ENCODE measurements at regions not wholly inside any gene's neighbourhood (a gene's known extent, or its start where the extent isn't known, plus 50 kb on each side); places are given as distances from the start of the nearest gene placed in this dataset.

DNA sequence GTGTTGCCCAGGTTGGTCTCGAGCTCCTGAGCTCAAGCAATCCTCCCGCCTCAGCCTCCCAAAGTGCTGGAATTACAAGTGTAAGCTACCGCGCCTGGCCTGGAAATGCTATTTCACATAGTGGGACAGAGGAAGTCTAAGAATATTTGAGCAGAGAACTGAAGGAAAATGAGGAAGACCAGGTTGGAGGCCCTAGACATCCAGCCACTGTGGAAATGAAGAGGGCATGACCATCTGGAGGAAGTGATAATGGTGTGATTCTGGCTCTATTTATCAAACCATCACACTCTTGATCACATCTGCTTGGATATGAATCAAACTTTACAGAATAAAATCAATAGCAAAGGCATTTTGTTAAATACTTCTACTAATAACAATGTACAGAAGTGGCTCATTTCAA lies 65.9 kb upstream of the ARHGEF3 start:
- no peak for DNase-seq (ENCODE audit: low read depth in 2 of 2)

DNA sequence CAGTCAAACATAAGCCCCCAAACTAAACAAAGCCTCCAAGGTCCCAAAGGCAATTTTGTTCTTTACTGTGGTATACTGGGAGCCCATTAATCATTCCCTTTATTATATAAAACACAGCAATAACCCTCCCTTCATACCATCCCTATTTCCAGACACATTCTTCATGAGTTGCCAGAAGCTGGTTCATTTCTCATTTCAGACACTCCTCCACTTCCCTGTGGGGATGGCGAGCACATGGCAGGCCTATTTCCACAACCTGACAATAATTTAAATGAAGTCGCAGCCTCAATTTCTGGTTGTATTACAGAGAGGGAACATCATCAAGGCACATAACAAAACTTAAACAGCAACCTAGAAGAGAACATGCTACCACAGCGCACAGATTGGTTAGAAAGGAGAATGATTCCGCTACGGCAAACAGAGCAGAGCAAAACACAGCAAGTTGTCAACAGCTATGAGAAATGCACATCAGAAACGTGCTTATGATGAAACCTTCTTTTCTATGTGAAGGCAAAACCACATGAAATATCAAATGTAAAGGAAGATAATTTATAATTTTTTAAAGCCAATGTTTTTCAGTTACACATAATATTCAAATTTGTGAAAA lies 63.3 kb upstream of the ARHGEF3 start:
- DNase-seq (ENCODE audit: low read depth in 2 of 2): no peak

DNA sequence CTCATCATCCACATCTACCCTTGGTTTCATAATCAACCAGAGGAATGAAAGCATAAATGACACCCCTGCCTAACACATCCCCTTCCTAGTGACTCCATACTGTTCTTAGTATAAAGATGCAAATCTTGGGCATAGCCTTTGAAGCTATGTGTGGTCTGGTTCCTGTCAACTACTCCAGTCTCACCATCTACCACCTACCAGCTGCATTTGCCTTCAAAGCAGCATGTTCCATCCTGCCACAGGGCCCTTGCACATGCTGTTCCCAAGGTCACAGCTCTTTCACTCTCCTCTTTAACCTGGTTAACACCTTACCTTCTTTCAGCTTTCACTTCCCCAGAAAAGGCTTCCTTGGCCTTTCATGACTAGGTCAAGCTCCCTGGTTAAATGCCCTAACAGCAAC lies 62.3 kb upstream of the ARHGEF3 start:
- DNase-seq (ENCODE audit: low read depth in 2 of 2): no peak

DNA sequence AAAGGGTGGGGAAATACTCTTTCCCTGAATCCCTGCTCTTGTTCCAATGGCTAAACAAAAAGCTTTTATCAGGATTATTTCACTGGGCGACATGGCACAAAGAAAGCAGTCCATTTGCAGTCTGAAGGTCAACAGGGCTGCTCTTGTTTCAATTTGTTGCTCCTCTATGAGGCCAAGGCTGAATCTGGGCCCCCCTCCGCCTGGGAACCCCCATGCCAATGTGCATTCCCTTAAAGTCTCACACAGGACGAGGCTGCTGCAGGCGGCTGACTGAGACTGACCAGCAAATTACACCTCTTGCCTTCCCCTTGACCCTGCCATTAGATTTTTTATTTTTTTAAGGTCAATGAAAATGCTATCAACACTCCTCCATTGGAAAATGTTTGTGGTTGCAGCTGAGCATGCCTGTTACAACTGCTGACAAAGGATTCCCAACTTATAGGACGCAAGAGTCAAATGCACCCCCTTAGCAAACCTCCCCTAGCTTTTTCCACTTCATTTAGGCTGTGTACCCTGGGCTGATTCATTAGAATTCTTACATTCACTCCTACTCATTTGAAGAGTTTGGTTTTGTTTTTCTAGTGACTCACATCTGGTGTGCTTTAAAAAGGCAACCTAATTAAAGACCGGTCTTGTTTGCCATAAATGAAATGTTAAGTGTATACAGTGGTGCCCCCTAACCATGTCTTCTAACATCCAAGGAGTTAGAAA lies 60.8 kb upstream of the ARHGEF3 start:
- no peak for DNase-seq (ENCODE audit: low read depth in 2 of 2)

DNA sequence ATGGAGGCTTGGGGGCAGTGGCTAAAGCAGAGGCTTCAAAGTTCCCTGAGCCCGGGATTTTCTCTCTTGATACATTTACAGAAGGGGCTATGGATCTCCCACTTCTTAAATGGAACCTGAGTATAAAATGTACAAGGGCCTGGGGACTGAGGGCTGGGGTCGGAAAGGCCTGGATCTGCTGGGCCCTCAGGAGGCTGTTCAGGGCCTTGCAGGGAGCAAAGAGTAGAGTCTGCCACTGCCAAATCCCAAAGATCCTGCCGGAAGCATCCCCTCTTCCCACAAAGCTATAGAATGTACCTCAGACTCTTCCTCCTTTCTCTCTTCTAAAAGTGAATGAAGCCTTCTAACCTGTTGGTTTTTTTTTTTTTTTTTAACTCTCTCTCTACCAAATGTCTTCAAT lies 59.8 kb upstream of the ARHGEF3 start:
- no peak for DNase-seq (ENCODE audit: low read depth in 2 of 2)

DNA sequence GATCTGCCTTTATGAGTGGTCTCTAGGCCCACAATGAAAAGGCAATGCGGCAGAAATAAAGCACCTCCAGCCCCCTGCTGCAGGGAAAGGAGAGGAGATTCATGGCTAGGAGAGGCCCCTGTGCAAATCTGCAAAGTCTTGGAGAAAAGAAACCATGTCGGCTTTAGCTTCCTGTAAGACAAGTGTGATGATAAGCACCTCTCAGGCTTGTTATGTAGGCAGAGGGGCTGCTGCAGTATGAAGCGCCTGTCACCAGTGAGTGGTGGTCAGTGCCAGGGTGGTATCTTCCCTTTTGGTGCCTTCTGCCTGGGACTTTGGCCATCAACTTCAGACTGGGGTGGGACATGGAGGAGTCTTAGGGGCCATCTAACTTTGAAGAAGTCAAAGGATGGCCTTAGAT lies 59.2 kb upstream of the ARHGEF3 start:
- no peak for DNase-seq (ENCODE audit: low read depth in 2 of 2)

DNA sequence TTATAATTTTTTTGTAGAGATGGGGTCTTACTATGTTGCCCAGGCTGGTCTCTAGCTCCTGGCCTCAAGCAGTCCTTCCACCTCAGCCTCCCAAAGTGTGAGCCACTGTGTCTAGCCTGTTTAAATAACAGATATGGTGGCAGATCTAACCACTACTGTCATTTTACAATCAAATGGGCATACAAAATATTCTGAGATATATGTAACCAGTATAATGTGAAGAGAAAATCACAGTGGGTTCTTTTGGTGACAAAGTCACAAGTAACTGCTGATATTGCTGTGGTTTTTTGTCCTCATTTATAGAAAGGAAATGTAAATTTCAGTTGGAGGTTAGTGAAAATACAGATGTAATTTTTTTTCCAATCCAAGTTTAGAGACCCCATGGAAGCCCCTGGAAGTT lies 58.6 kb upstream of the ARHGEF3 start:
- no peak for DNase-seq (ENCODE audit: low read depth in 2 of 2)

DNA sequence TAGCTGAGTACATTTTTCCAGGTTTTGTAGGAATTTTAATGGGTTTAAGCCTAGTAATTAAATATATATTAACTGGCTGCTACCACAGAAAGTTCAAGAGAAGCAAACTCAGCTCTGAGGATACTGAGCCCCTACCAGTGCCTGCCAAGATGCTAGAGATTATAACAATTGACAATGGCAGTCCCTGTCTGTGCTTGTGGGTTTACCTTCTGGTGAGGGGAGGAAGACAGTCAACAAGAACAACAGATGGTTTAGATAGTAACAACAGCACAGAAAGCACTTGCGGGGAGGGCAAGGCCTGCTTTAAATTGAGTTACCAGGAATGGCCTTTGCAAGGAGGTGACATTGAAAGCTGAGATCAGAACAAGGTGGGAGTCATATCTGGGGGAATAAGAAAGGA lies 56.6 kb upstream of the ARHGEF3 start:
- no peak for DNase-seq (ENCODE audit: low read depth in 2 of 2)

DNA sequence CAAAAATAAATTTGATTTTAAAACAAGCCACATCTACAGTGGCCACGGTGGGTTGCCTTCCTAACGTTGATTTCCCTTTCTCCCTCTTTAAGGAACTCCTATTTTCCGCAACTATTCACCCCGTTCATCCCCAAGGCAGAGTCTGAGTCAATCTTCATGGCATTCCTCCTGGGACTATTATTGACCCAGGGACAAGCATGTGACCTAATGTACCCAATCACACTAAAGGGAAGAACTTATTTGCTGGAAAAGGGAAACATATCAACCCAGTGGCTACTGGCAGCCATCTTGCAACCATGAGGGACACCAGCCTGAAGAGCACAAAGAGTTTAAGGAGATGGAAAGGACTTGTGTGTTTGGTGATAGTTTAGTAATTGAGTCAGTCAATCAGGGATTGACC lies 55.4 kb upstream of the ARHGEF3 start:
- no peak for DNase-seq (ENCODE audit: low read depth in 2 of 2)

DNA sequence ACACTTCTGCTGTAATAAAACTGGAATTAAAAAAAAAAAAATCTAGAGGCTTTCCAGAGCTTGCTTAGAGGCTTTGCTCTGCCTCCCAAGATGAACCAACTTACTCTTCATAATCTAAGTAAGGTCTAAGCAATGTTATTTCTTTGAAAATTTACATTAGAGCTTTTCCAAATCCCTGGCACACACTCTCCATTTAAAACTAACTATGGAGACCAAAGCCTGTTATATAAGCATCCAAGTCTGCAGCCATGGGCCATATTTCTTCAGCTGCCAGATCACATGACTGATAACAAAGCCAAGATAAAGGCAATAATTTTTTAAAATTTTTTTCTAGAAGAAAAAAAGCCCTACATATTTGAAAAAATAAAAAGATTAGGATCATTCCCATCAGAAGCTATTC lies 55.0 kb upstream of the ARHGEF3 start:
- no peak for DNase-seq (ENCODE audit: low read depth in 2 of 2)

DNA sequence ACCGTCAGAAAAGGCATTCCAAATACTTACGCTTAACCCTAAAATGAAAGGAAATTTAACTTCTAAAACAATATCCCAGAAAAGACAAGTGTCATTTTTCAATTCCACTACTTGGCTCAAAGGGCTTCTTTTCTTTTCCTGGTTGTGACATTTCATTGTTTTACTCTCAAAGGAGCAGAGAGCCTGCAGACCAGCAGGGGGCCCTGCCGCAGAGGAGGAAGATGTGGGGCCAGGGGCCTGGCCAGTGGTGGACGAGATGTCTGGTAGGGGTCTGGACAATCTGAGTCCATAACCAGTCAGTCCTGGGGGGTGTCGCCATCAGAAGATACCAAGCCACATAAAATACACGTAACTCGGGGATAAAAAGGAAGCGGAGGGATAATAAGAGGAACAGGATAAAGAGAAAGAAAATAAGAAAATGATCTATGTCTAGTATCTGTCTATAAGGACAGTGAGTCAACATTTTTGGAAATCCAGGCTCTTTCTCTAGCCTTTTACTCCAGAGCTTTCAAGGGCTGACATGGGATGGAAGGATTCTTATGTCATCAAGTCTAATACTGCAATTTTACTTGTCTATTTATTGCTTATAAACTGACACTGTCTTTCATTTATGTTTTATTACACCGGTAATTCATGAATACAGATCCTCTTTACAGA lies 54.2 kb upstream of the ARHGEF3 start:
- no peak for DNase-seq (ENCODE audit: low read depth in 2 of 2)

DNA sequence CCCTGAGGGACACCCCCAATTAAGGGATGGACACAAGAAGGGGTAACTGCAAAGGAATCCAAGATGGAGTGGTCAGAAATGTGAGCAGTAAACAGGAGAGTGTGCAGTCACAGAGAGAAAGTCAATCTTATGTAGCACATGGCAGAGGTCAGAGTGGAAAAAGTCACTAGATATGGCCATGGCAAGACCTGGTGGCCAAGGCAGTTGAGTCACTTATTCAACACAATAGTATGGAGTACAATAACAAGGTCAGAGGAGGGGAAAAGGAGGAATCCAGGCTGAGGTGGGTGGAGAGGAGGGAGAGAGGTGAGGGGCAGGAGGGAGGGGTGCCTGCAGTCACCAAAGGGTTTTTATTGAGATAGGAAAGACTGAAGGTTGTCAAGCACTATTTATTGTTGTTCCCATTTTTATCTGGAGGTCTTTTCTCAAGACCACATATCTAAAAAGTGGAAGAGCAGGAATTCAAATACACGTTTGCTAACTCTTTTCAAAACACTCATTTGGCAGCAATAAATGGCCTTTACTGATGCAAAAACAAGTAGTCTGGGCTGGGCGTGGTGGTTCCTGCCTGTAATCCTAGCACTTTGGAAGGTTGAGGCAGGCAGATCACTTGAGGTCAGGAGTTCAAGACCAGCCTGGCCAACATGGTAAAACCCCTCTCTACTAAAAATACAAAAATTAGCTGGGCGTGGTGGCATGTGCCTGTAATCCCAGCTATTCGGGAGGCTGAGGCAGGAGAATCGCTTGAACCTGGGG lies 53.3 kb upstream of the ARHGEF3 start:
- DNase-seq (ENCODE audit: low read depth in 2 of 2): no peak

DNA sequence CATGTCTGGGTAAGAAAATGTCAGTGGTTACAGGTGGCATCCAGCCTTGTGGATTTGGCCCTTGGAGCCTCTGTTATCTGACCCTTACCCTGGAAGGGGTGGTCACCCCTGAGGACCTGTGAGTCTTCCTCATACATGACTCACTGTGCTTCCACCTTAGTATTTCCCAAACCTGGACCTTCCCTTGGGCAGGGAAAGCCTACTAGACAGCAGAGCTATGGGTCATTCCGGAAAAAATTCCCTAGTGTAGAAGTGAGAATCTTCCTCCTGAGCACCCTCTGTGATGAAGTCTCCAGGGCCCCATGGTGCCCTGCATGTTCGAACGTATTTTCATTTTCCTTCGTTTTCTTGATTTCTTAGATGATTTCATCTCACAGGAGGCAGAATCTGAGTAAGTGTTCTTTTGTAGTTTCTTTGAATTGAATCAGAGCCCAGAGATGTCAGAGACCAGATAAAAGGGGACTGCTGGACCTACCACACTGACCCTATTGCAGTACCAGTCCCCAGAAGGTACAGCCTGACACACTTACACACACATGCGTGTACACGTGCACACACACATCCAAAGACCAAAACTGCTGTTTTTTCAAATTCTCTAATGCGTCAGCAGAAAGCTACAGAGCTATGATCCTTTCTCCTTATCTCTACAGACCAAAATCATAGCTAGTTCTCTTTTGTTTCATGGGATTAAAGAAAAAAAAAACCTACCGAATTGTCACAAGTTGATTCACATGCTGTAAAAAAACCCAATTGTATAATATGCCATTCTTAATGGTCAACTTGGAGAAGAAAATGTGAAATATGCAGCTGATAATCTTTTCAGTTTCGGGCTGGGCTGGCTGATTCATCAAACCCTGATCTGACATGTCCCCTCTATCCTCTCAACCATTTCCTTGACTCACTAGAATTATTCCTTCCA lies 50.5 kb upstream of the ARHGEF3 start:
- no peak for DNase-seq (ENCODE audit: low read depth in 2 of 2)
